ENCODE measurements at regions not wholly inside any gene's neighbourhood (a gene's known extent, or its start where the extent isn't known, plus 50 kb on each side); places are given as distances from the start of the nearest gene placed in this dataset.

GRCh38 chr3:188049606-188050530 is 104.1 kb upstream of the LPP start:
- in situ Hi-C loops (cut with HindIII; ENCODE audit: low sequenced_read_pairs), result no loop called here
- no peak overlapping the region for H3K4me3 ChIP-seq (ENCODE audit: low read depth, low read length)
- no peak for TF ChIP-seq CTCF (IDR thresholded peaks at IDR 0.05; ENCODE audit: low read depth, low read length, missing control alignments)
- no peak for DNase-seq (ENCODE audit: low read depth)

- DNase-seq (ENCODE audit: low read depth), result no peak
- no peak overlapping the region for H3K4me3 ChIP-seq (ENCODE audit: low read depth, low read length)
- no peak for TF ChIP-seq CTCF (IDR thresholded peaks at IDR 0.05; ENCODE audit: low read depth, low read length, missing control alignments)
- in situ Hi-C loops (cut with HindIII; ENCODE audit: low sequenced_read_pairs), result no loop called here
Measured at GRCh38 chr3:188051801-188052168, 102.2 kb upstream of the LPP start.

- H3K4me3 ChIP-seq (ENCODE audit: low read depth, low read length), result no peak overlapping the region
- DNase-seq (ENCODE audit: low read depth), result no peak
- no peak for TF ChIP-seq CTCF (IDR thresholded peaks at IDR 0.05; ENCODE audit: low read depth, low read length, missing control alignments)
- in situ Hi-C loops (cut with HindIII; ENCODE audit: low sequenced_read_pairs), result no loop called here
Measured at GRCh38 chr3:188052169-188053035, 101.6 kb upstream of the LPP start.

- no peak overlapping the region for H3K4me3 ChIP-seq (ENCODE audit: low read depth, low read length)
- DNase-seq (ENCODE audit: low read depth), result no peak
- in situ Hi-C loops (cut with HindIII; ENCODE audit: low sequenced_read_pairs), result no loop called here
- TF ChIP-seq CTCF (IDR thresholded peaks at IDR 0.05; ENCODE audit: low read depth, low read length, missing control alignments), result no peak
Measured at GRCh38 chr3:188053036-188053340, 101.0 kb upstream of the LPP start.

- no peak for TF ChIP-seq CTCF (IDR thresholded peaks at IDR 0.05; ENCODE audit: low read depth, low read length, missing control alignments)
- in situ Hi-C loops (cut with HindIII; ENCODE audit: low sequenced_read_pairs), result no loop called here
- no peak overlapping the region for H3K4me3 ChIP-seq (ENCODE audit: low read depth, low read length)
- DNase-seq (ENCODE audit: low read depth), result no peak
Measured at GRCh38 chr3:188053710-188054380, 100.1 kb upstream of the LPP start.

- no peak for TF ChIP-seq CTCF (IDR thresholded peaks at IDR 0.05; ENCODE audit: low read depth, low read length, missing control alignments)
- DNase-seq (ENCODE audit: low read depth), result no peak
- no peak overlapping the region for H3K4me3 ChIP-seq (ENCODE audit: low read depth, low read length)
- in situ Hi-C loops (cut with HindIII; ENCODE audit: low sequenced_read_pairs), result no loop called here
Measured at GRCh38 chr3:188054541-188054940, 99.4 kb upstream of the LPP start.

All from astrocyte of the cerebellum (primary cell).